CD4-positive, alpha-beta memory T cell (primary cell): ENCODE measurements at regions not wholly inside any gene's neighbourhood (a gene's known extent, or its start where the extent isn't known, plus 50 kb on each side); places are given as distances from the start of the nearest gene placed in this dataset.

Experiments used
- CTCF ChIA-PET: fragments of 350-600 bp; sonication (Branson Sonifier 250); formaldehyde crosslinking; loops from one replicate; lab custom pipeline; 2021; ENCODE audit warnings: inconsistent platforms; ENCODE audit not compliant: partially characterized antibody; lab: Charles Lee
- POLR2A ChIA-PET: fragments of 350-600 bp; sonication (Branson Sonifier 250); formaldehyde crosslinking; loops from one replicate; lab custom pipeline; 2021; ENCODE audit not compliant: partially characterized antibody; lab: Charles Lee
- DNase-seq, 5 donors: peaks; one replicate each; pipeline versions ENCODE4 v3.0.0 to v3.0.0-alpha.2; 2020 to 2022; ENCODE audit warnings: mixed read lengths in 1 of 5
- H3K27ac ChIP-seq: one replicate; pipeline ENCODE4 v1.7.0; 2013; ENCODE audit warnings: low read depth, low read length
- H3K27me3 ChIP-seq: 2 replicates; pipeline ENCODE4 v1.7.0; 2013; ENCODE audit warnings: mild to moderate bottlenecking, low read length, moderate library complexity; ENCODE audit not compliant: insufficient read depth
- H3K36me3 ChIP-seq: 2 replicates; pipeline ENCODE4 v1.7.0; 2013; ENCODE audit warnings: mild to moderate bottlenecking, low read length, moderate library complexity; ENCODE audit not compliant: insufficient read depth
- H3K4me1 ChIP-seq: 2 replicates; pipeline ENCODE4 v1.7.0; 2013; ENCODE audit warnings: mild to moderate bottlenecking, low read length, moderate library complexity; ENCODE audit not compliant: insufficient read depth
- H3K4me3 ChIP-seq, 2 donors: one replicate each; pipeline ENCODE4 v1.7.0; 2013; ENCODE audit warnings: low read length in 2 of 2, mild to moderate bottlenecking in 1 of 2
- H3K9me3 ChIP-seq, 2 donors: one replicate each; pipeline ENCODE4 v1.7.0; 2013; ENCODE audit warnings: low read length in 2 of 2, control low read depth in 1 of 2; ENCODE audit not compliant: control insufficient read depth in 1 of 2
- H3K27ac Mint-ChIP-seq, 7 donors: one replicate each; pipeline ENCODE4 v1.8.0; 2020 to 2021; ENCODE audit warnings: mixed read lengths in 7 of 7, mild to moderate bottlenecking in 6 of 7, inconsistent platforms in 3 of 7, moderate library complexity in 3 of 7
- H3K27me3 Mint-ChIP-seq, 2 donors: one replicate each; pipeline ENCODE4 v1.8.0; 2020 to 2021; ENCODE audit warnings: mixed read lengths in 2 of 2
- H3K36me3 Mint-ChIP-seq, 2 donors: one replicate each; pipeline ENCODE4 v1.8.0; 2020 to 2021; ENCODE audit warnings: mixed read lengths in 2 of 2, inconsistent platforms in 1 of 2, mild to moderate bottlenecking in 1 of 2
- H3K4me1 Mint-ChIP-seq, 4 donors: one replicate each; pipeline ENCODE4 v1.8.0; 2020 to 2021; ENCODE audit warnings: mixed read lengths in 4 of 4, mild to moderate bottlenecking in 1 of 4
- H3K4me3 Mint-ChIP-seq, 8 donors: one replicate each; pipeline ENCODE4 v1.8.0; 2020 to 2021; ENCODE audit warnings: mixed read lengths in 8 of 8, mild to moderate bottlenecking in 7 of 8, moderate library complexity in 6 of 8, inconsistent platforms in 3 of 8
- H3K9me3 Mint-ChIP-seq, 8 donors: one replicate each; pipeline ENCODE4 v1.8.0; 2020 to 2021; ENCODE audit warnings: mixed read lengths in 8 of 8, mild to moderate bottlenecking in 5 of 8, inconsistent platforms in 3 of 8, moderate library complexity in 1 of 8
- intact Hi-C: fragments of 100-400 bp; cut with micrococcal nuclease; formaldehyde crosslinking; loops from one replicate; pipeline ENCODE4 v1.15.1; 2023

- H3K4me1 Mint-ChIP-seq, result no peaks in the 10 kb centered on the region
- intact Hi-C loops, result no loop called here
- peaks cover 0 to 4% (median 0%) of the 10 kb centered on the region in 8 donors for H3K9me3 Mint-ChIP-seq
- no peaks in the 10 kb centered on the region for H3K27me3 ChIP-seq
- no peaks in the 10 kb centered on the region for H3K36me3 Mint-ChIP-seq
- H3K27me3 Mint-ChIP-seq, result peaks cover 0 to 4% of the 10 kb centered on the region in 2 donors
- H3K4me1 ChIP-seq, result no peaks in the 10 kb centered on the region
- POLR2A ChIA-PET, result no interaction called here
- no peaks in the 10 kb centered on the region for H3K36me3 ChIP-seq
- H3K4me3 ChIP-seq, result no peak overlapping the region
- no peak overlapping the region for H3K4me3 Mint-ChIP-seq
- DNase-seq, result no peak
- H3K27ac Mint-ChIP-seq, result no peak overlapping the region
- H3K9me3 ChIP-seq, result no peaks in the 10 kb centered on the region
- CTCF ChIA-PET, result no interaction called here
- no peak overlapping the region for H3K27ac ChIP-seq
Measured at GRCh38 chr12:24418157-24418556, 468.7 kb upstream of the SOX5 start.

GRCh38 chr12:24416423-24417109, 467.1 kb upstream of the SOX5 start:
- CTCF ChIA-PET, result no interaction called here
- intact Hi-C loops, result no loop called here
- H3K27ac Mint-ChIP-seq, result no peak overlapping the region
- H3K9me3 Mint-ChIP-seq, result peaks cover 0 to 4% (median 0%) of the 10 kb centered on the region in 8 donors
- no peaks in the 10 kb centered on the region for H3K9me3 ChIP-seq
- H3K36me3 ChIP-seq, result no peaks in the 10 kb centered on the region
- POLR2A ChIA-PET, result no interaction called here
- H3K27ac ChIP-seq, result no peak overlapping the region
- no peak overlapping the region for H3K4me3 Mint-ChIP-seq
- DNase-seq, result no peak
- H3K27me3 Mint-ChIP-seq, result peaks cover 0 to 4% of the 10 kb centered on the region in 2 donors
- H3K4me1 Mint-ChIP-seq, result no peaks in the 10 kb centered on the region
- H3K4me3 ChIP-seq, result no peak overlapping the region
- no peaks in the 10 kb centered on the region for H3K27me3 ChIP-seq
- no peaks in the 10 kb centered on the region for H3K36me3 Mint-ChIP-seq
- H3K4me1 ChIP-seq, result no peaks in the 10 kb centered on the region

GRCh38 chr12:24415934-24416333, 466.5 kb upstream of the SOX5 start:
- no peak for DNase-seq
- CTCF ChIA-PET, result no interaction called here

GRCh38 chr12:24414480-24414879, 465.0 kb upstream of the SOX5 start:
- Histone ChIP-seq H3K4me1 (no peaks in the 10 kb centered on the region), H3K9me3 (no peaks in the 10 kb centered on the region), H3K27ac (no peak overlapping the region), H3K36me3 (no peaks in the 10 kb centered on the region), H3K27me3 (no peaks in the 10 kb centered on the region), H3K4me3 (no peak overlapping the region)
- POLR2A ChIA-PET, result interaction anchor here (0.5 kb wide), 1 partner anchor 205 kb away, joined by 3 read pairs; no protein-coding TSS in a partner anchor
- no peaks in the 10 kb centered on the region for H3K4me1 Mint-ChIP-seq
- no peak overlapping the region for H3K4me3 Mint-ChIP-seq
- H3K36me3 Mint-ChIP-seq, result no peaks in the 10 kb centered on the region
- intact Hi-C loops, result no loop called here
- no peak overlapping the region for H3K27ac Mint-ChIP-seq
- DNase-seq, result no peak
- H3K27me3 Mint-ChIP-seq, result peaks cover 0 to 4% of the 10 kb centered on the region in 2 donors
- peaks cover 0 to 4% (median 0%) of the 10 kb centered on the region in 8 donors for H3K9me3 Mint-ChIP-seq
- CTCF ChIA-PET, result no interaction called here

More at GRCh38 chr12:24415934-24416333, 466.5 kb upstream of the SOX5 start:
- Histone ChIP-seq H3K4me1 (no peaks in the 10 kb centered on the region), H3K9me3 (no peaks in the 10 kb centered on the region), H3K27me3 (no peaks in the 10 kb centered on the region), H3K36me3 (no peaks in the 10 kb centered on the region), H3K4me3 (no peak overlapping the region), H3K27ac (no peak overlapping the region)
- H3K4me3 Mint-ChIP-seq, result no peak overlapping the region
- H3K27me3 Mint-ChIP-seq, result peaks cover 0 to 4% of the 10 kb centered on the region in 2 donors
- intact Hi-C loops, result no loop called here
- no peaks in the 10 kb centered on the region for H3K36me3 Mint-ChIP-seq
- no peak overlapping the region for H3K27ac Mint-ChIP-seq
- H3K4me1 Mint-ChIP-seq, result no peaks in the 10 kb centered on the region
- POLR2A ChIA-PET, result no interaction called here
- peaks cover 0 to 4% (median 0%) of the 10 kb centered on the region in 8 donors for H3K9me3 Mint-ChIP-seq

- Histone ChIP-seq H3K4me3 (no peak overlapping the region), H3K36me3 (no peaks in the 10 kb centered on the region), H3K9me3 (no peaks in the 10 kb centered on the region), H3K27me3 (no peaks in the 10 kb centered on the region), H3K27ac (no peak overlapping the region), H3K4me1 (no peaks in the 10 kb centered on the region)
- Mint-ChIP-seq H3K27ac (no peak overlapping the region), H3K27me3 (peaks cover 0 to 4% of the 10 kb centered on the region in 2 donors), H3K9me3 (peaks cover 0 to 3% (median 0%) of the 10 kb centered on the region in 8 donors), H3K4me3 (no peak overlapping the region), H3K36me3 (no peaks in the 10 kb centered on the region), H3K4me1 (no peaks in the 10 kb centered on the region)
- intact Hi-C loops, result no loop called here
- no peak for DNase-seq
- ChIA-PET CTCF (no interaction called here), POLR2A (no interaction called here)
Measured at GRCh38 chr12:24411948-24412347, 462.5 kb upstream of the SOX5 start.

- no peaks in the 10 kb centered on the region for H3K36me3 ChIP-seq
- Mint-ChIP-seq H3K4me1 (no peaks in the 10 kb centered on the region), H3K36me3 (no peaks in the 10 kb centered on the region), H3K27me3 (peaks cover 0 to 2% of the 10 kb centered on the region in 2 donors), H3K4me3 (no peak overlapping the region), H3K27ac (no peak overlapping the region), H3K9me3 (peaks cover 0 to 7% (median 0%) of the 10 kb centered on the region in 8 donors)
- no peak for DNase-seq
- intact Hi-C loops, result no loop called here
- H3K27me3 ChIP-seq, result no peaks in the 10 kb centered on the region
- H3K9me3 ChIP-seq, result no peaks in the 10 kb centered on the region
- H3K4me3 ChIP-seq, result no peak overlapping the region
- no peak overlapping the region for H3K27ac ChIP-seq
- CTCF ChIA-PET, result interaction anchor here (0.7 kb wide), 1 partner anchor 473 kb away, joined by 3 read pairs; no protein-coding TSS in a partner anchor
- no peaks in the 10 kb centered on the region for H3K4me1 ChIP-seq
- POLR2A ChIA-PET, result no interaction called here
Measured at GRCh38 chr12:24409868-24410267, 460.4 kb upstream of the SOX5 start.

GRCh38 chr12:24408305-24408704, 458.8 kb upstream of the SOX5 start:
- POLR2A ChIA-PET, result no interaction called here
- Mint-ChIP-seq H3K4me3 (no peak overlapping the region), H3K9me3 (peaks cover 0 to 7% (median 0%) of the 10 kb centered on the region in 8 donors), H3K4me1 (no peaks in the 10 kb centered on the region), H3K27ac (no peak overlapping the region), H3K36me3 (no peaks in the 10 kb centered on the region), H3K27me3 (no peaks in the 10 kb centered on the region)
- no peak for DNase-seq
- H3K27me3 ChIP-seq, result no peaks in the 10 kb centered on the region
- no peak overlapping the region for H3K27ac ChIP-seq
- no peaks in the 10 kb centered on the region for H3K36me3 ChIP-seq
- intact Hi-C loops, result no loop called here
- H3K4me3 ChIP-seq, result no peak overlapping the region
- no peaks in the 10 kb centered on the region for H3K9me3 ChIP-seq
- CTCF ChIA-PET, result no interaction called here
- no peaks in the 10 kb centered on the region for H3K4me1 ChIP-seq
